ENCODE measurements at regions not wholly inside any gene's neighbourhood (a gene's known extent, or its start where the extent isn't known, plus 50 kb on each side); places are given as distances from the start of the nearest gene placed in this dataset.
A peak's percentile ranks its signal among the peaks of the same experiment; 100 is the strongest.
"Not testable (repeated sequence)": the region's sequence is repeated elsewhere in the genome, so short reads cannot be mapped to it uniquely, and the experiment has no call there.

GRCh38 chr1:149157409-149157808 is 54.1 kb upstream of the NBPF9 start:
- intact Hi-C loops (cut with micrococcal nuclease); H3K36me3 Mint-ChIP-seq (ENCODE audit: low read depth); H3K4me3 Mint-ChIP-seq; H3K27me3 Mint-ChIP-seq; H3K9me3 Mint-ChIP-seq; H3K27ac Mint-ChIP-seq; H3K4me1 Mint-ChIP-seq: not testable (repeated sequence)
- peak; percentile 60 for DNase-seq

GRCh38 chr1:149158308-149158707 is 55.0 kb upstream of the NBPF9 start:
- DNase-seq; H3K36me3 Mint-ChIP-seq (ENCODE audit: low read depth); H3K4me3 Mint-ChIP-seq; H3K9me3 Mint-ChIP-seq; H3K27me3 Mint-ChIP-seq; H3K27ac Mint-ChIP-seq; H3K4me1 Mint-ChIP-seq; intact Hi-C loops (cut with micrococcal nuclease): not testable (repeated sequence)

DNA sequence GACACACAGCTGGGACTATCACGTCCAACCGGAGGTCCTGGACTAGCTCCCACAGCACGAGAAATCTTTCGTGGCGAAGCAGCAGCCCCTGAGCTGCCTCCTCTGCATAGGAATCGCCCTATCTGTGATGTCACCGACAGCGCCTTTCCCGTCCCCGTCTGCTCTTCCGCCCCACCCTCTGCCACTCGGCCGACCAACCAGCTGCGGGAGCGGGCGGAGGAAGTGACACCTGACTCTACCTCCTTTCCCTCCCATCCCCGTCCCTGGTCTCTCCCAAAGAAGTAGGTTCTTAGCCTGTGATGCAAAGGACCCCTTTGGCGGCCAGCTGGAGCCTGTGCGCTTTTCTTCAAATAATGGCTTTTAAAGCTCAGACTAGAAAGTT is 59.7 kb upstream of the NBPF9 start:
- H3K27me3 Mint-ChIP-seq; H3K4me1 Mint-ChIP-seq; H3K4me3 Mint-ChIP-seq; intact Hi-C loops (cut with micrococcal nuclease); H3K9me3 Mint-ChIP-seq; H3K36me3 Mint-ChIP-seq (ENCODE audit: low read depth); DNase-seq; H3K27ac Mint-ChIP-seq: not testable (repeated sequence)

DNA sequence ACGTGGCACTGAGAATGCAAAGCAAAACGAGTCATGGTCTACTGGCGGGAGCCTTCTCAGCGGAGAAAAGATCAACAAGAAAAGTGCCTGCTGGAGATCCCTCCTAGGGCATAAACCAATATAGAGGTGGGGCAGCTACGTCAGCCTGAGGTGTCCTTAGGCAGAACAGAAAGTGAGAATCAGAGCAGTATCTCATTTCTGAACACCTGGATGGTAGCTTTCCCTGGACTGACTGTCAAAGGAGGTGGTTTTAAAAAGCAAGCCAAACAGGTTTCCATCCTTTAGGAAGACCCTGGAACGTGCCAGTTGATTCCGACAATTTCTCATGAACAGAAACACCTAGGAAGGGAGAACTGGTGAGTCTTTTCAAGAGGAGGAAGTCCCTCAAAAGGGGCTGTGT is 71.4 kb upstream of the NBPF9 start:
- H3K27me3 Mint-ChIP-seq; H3K27ac Mint-ChIP-seq; H3K9me3 Mint-ChIP-seq; H3K4me1 Mint-ChIP-seq; H3K36me3 Mint-ChIP-seq (ENCODE audit: low read depth); intact Hi-C loops (cut with micrococcal nuclease): not testable (repeated sequence)
- DNase-seq: peak; percentile 70
- peak overlapping the region; percentile 64 for H3K4me3 Mint-ChIP-seq

- H3K27ac Mint-ChIP-seq; intact Hi-C loops (cut with micrococcal nuclease); H3K36me3 Mint-ChIP-seq (ENCODE audit: low read depth); H3K4me1 Mint-ChIP-seq; H3K27me3 Mint-ChIP-seq; H3K9me3 Mint-ChIP-seq: not testable (repeated sequence)
- H3K4me3 Mint-ChIP-seq: peak overlapping the region; percentile 67
- peak; percentile 74 for DNase-seq
These were observed 72.5 kb upstream of the NBPF9 start for GRCh38 chr1:149175812-149176211.

DNA sequence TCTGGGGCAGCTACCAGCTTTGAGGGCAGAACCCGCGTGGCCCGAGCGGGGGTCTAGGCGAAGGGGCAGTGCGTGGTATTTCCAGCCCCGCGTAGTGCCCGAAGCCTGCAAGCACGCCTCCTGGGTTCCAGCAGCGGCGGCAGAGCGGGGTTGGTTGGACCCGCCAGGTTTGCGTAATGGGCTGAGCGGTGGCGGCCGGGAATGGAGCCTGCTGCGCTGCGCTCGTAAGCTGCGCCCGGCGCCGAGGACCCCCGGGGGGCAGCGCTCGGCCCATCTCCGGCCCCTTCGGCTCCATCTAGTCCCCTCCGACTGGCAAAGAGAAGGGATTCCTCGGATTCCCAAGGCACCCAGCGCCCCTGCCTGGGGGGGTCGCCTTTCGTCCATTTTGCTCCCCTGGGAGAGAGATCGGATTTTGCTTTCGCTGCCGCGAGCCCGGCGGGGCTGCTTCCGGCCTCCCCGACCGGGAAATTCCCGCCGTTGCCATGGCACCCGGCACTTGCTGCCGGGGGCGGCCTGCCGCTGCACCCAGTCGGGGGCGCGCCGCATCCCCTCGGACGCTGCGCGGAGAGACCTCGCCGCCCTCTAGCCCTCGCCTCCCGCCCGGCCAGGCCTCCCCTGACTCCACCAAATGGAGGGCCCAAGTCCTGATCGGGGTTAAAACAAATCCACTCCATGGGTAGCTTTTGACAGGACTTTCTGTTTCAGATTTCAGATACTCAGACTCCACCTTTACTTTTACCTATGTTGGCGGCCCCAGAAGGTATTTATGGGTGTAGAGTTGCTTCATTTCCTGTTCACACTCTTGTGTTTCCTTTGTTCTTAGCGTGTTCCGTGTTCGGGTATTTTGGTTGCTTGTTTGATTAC is 73.3 kb upstream of the NBPF9 start:
- H3K27me3 Mint-ChIP-seq; H3K36me3 Mint-ChIP-seq (ENCODE audit: low read depth); H3K9me3 Mint-ChIP-seq; H3K4me1 Mint-ChIP-seq; intact Hi-C loops (cut with micrococcal nuclease): not testable (repeated sequence)
- Mint-ChIP-seq H3K27ac (peak overlapping the region; percentile 90), H3K4me3 (peak overlapping the region; percentile 86)
- peak; percentile 90 for DNase-seq

DNA sequence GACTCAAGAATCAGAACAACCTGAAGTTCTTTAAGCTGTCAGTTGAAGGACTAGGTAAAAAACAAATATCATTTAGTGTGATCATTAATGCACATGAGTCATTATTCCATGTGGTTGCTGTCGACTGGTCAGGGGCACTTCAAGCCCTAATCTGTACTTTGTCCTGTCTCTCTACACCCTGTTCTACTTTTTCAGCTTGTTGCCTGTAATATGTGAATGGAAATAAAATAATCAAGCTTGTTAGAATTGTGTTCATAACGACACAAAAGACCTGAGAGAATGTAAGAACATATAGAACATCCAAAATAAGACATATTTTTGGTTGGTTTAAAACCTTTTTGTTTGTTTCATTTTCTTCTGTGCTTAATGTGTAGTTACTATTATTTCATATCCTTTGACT is 87.4 kb upstream of the NBPF9 start:
- H3K4me1 Mint-ChIP-seq; H3K27me3 Mint-ChIP-seq; intact Hi-C loops (cut with micrococcal nuclease); H3K9me3 Mint-ChIP-seq; DNase-seq; H3K4me3 Mint-ChIP-seq; H3K36me3 Mint-ChIP-seq (ENCODE audit: low read depth); H3K27ac Mint-ChIP-seq: not testable (repeated sequence)

- H3K36me3 Mint-ChIP-seq (ENCODE audit: low read depth); H3K4me3 Mint-ChIP-seq; H3K27me3 Mint-ChIP-seq; H3K4me1 Mint-ChIP-seq; DNase-seq; intact Hi-C loops (cut with micrococcal nuclease); H3K9me3 Mint-ChIP-seq; H3K27ac Mint-ChIP-seq: not testable (repeated sequence)
These were observed 93.3 kb upstream of the NBPF9 start for GRCh38 chr1:149196651-149197050.

DNA sequence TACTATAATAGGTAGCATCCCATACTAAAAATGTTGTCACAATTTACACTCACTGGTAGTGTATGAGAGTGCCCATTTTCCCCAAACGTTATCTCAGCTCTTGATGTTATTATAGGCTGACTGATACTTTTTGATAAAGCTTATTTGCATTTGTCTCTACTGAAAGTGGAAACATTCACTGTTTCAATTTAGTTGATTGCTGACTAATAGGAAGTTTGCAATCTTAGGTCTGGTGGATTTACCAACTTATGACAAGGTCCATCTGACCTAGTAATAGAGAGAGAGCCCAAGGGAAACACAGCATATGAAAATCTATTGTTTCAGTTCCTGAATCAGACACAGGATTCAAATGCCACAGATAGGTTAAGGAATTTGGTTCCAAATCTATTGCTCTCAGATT is 97.2 kb upstream of the NBPF9 start:
- H3K27me3 Mint-ChIP-seq; H3K4me3 Mint-ChIP-seq; intact Hi-C loops (cut with micrococcal nuclease); H3K36me3 Mint-ChIP-seq (ENCODE audit: low read depth); H3K9me3 Mint-ChIP-seq; H3K27ac Mint-ChIP-seq; DNase-seq; H3K4me1 Mint-ChIP-seq: not testable (repeated sequence)

- H3K9me3 Mint-ChIP-seq; H3K36me3 Mint-ChIP-seq (ENCODE audit: low read depth); H3K27ac Mint-ChIP-seq; intact Hi-C loops (cut with micrococcal nuclease); H3K4me1 Mint-ChIP-seq; H3K4me3 Mint-ChIP-seq; H3K27me3 Mint-ChIP-seq; DNase-seq: not testable (repeated sequence)
These were observed 98.9 kb upstream of the NBPF9 start for GRCh38 chr1:149202283-149202682.

DNA sequence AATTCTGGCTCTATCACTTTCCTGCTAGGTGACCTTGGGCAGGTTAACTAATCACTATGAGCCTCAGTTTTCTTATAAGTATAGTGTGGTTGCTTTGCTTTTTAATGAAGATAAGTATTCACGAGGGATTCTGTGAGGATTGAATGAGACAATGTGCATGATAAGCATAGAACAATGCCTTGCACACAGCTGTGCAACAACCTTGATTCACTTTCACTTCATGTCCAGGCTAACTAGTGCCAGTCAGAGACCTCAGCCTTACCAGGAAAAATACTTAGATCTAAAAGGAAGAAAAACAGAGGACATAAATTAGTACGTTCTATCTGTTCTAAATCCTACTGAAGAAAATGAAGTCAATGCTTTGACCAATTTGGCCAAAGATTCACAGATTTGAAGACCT is 101.0 kb upstream of the NBPF9 start:
- H3K4me1 Mint-ChIP-seq; H3K9me3 Mint-ChIP-seq; H3K4me3 Mint-ChIP-seq; intact Hi-C loops (cut with micrococcal nuclease); H3K27me3 Mint-ChIP-seq; DNase-seq; H3K27ac Mint-ChIP-seq; H3K36me3 Mint-ChIP-seq (ENCODE audit: low read depth): not testable (repeated sequence)

DNA sequence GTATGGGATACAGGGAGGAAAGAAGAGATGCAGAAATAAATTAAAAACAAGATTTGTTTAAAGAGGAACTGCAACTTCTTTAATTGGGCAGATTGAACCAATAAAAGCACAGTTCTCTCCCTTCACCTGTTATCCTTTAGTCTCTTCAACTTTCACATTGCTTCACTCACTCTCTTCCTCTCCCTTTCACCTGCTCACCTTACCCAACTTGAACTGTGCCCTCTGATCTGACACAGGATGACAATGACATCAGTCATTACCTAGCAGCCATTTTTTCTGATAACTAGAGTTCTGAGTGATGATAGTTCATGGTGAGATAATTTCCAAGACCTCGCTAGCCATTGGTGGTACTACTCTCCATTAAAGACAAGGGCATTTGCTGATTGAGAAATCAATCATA is 105.5 kb upstream of the NBPF9 start:
- intact Hi-C loops (cut with micrococcal nuclease); H3K4me1 Mint-ChIP-seq; H3K9me3 Mint-ChIP-seq; H3K27ac Mint-ChIP-seq; DNase-seq; H3K4me3 Mint-ChIP-seq; H3K36me3 Mint-ChIP-seq (ENCODE audit: low read depth); H3K27me3 Mint-ChIP-seq: not testable (repeated sequence)

DNA sequence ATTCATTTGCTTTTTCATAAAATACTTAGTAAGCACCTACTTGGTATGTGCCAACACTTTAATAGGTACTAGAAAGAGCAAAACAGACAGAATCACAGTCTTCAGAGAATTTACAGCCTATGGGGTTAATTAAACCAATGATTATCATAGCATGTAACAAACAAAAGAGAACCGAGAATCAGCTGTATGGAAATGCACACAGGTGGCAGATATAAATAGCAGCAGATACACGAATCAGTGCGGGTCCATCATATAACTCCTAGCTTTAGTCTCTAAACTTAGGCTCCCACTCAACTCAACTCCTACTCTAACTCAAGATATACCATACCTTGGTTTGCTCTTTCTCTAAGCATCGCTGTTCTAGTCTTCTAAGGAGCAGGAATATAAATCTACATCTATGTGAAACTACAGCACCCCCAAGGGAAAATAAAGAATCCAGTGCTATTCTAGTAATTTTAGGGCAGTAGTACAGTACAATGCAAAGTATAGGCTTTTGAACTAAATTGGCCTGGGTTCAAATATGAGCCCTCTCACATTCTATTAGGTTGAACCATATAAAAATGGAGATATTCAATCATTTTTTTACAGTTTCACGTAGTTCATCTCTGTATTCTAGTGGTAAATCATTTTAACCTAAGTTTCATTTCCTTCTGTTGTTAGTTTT is 108.5 kb upstream of the NBPF9 start:
- H3K4me1 Mint-ChIP-seq; intact Hi-C loops (cut with micrococcal nuclease): not testable (repeated sequence)

GRCh38 chr1:149212946-149213345 is 109.6 kb upstream of the NBPF9 start:
- H3K36me3 Mint-ChIP-seq (ENCODE audit: low read depth); intact Hi-C loops (cut with micrococcal nuclease); H3K4me3 Mint-ChIP-seq; DNase-seq; H3K27me3 Mint-ChIP-seq; H3K27ac Mint-ChIP-seq; H3K9me3 Mint-ChIP-seq; H3K4me1 Mint-ChIP-seq: not testable (repeated sequence)

More for the DNA sequence above, 108.5 kb upstream of the NBPF9 start:
- H3K9me3 Mint-ChIP-seq; H3K27me3 Mint-ChIP-seq; H3K4me3 Mint-ChIP-seq; H3K27ac Mint-ChIP-seq; DNase-seq; H3K36me3 Mint-ChIP-seq (ENCODE audit: low read depth): not testable (repeated sequence)

DNA sequence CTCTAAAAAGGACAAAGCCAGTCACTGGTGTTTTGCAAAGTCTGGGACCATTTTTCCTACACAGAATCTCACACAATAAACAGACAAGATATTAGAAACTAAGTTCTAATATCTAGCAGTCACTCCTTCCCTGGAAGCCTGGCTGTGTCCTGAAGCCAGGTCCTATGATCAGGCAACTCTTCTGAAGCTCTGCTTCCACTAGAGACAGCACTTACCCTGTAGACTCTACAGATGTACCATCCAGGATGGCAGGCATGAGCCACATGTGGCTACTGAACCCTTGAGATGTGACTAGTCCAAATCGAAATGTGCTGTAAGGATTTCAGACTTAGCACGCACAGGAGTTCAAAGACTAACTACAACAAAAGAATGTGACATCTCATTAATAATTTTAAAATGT is 110.3 kb upstream of the NBPF9 start:
- H3K27me3 Mint-ChIP-seq; H3K4me3 Mint-ChIP-seq; intact Hi-C loops (cut with micrococcal nuclease); H3K36me3 Mint-ChIP-seq (ENCODE audit: low read depth); H3K9me3 Mint-ChIP-seq; H3K4me1 Mint-ChIP-seq; DNase-seq; H3K27ac Mint-ChIP-seq: not testable (repeated sequence)
